Mesothelial cell of epicardium (in vitro differentiated cells): ENCODE measurements at regions not wholly inside any gene's neighbourhood (a gene's known extent, or its start where the extent isn't known, plus 50 kb on each side); places are given as distances from the start of the nearest gene placed in this dataset.

Source experiments
- DNase-seq, 2 experiments: peaks; one replicate each; pipeline ENCODE4 v3.0.0; 2021; ENCODE audit warnings: low spot score in 2 of 2; ENCODE audit not compliant: unreplicated experiment in 2 of 2
- H3K27ac Mint-ChIP-seq: 2 replicates; pipeline ENCODE4 v1.8.0; 2021; ENCODE audit warnings: mixed read lengths
- H3K27me3 Mint-ChIP-seq: 2 replicates; pipeline ENCODE4 v1.8.0; 2021; ENCODE audit warnings: low read depth, mixed read lengths
- H3K36me3 Mint-ChIP-seq: 2 replicates; pipeline ENCODE4 v1.8.0; 2021; ENCODE audit warnings: mixed read lengths
- H3K4me1 Mint-ChIP-seq: 2 replicates; pipeline ENCODE4 v1.8.0; 2021; ENCODE audit warnings: mixed read lengths
- H3K4me3 Mint-ChIP-seq: 2 replicates; pipeline ENCODE4 v1.8.0; 2021; ENCODE audit warnings: mild to moderate bottlenecking, moderate library complexity, mixed read lengths
- H3K9me3 Mint-ChIP-seq: 2 replicates; pipeline ENCODE4 v1.8.0; 2021; ENCODE audit warnings: mixed read lengths
- CTCF ChIP-seq: fragments of 200-600 bp; sonication (generic); IDR thresholded peaks from one replicate; pipeline ENCODE4 v1.5.0; 2021; ENCODE audit warnings: antibody characterized with exemption; ENCODE audit not compliant: unreplicated experiment

- Mint-ChIP-seq H3K4me1 (no peaks in the 10 kb centered on the region), H3K27ac (no peak overlapping the region), H3K36me3 (no peaks in the 10 kb centered on the region), H3K27me3 (no peaks in the 10 kb centered on the region), H3K4me3 (no peak overlapping the region), H3K9me3 (peaks cover 6% of the 10 kb centered on the region)
- TF ChIP-seq CTCF = no peak
- DNase-seq = no peak
These were observed 1387.0 kb upstream of the ADGRB3 start for GRCh38 chr6:67248077-67248476.

- Mint-ChIP-seq H3K36me3 (no peaks in the 10 kb centered on the region), H3K9me3 (no peaks in the 10 kb centered on the region), H3K27me3 (no peaks in the 10 kb centered on the region), H3K4me3 (no peak overlapping the region), H3K27ac (no peak overlapping the region), H3K4me1 (no peaks in the 10 kb centered on the region)
- no peak for TF ChIP-seq CTCF
- no peak for DNase-seq
These were observed 1391.0 kb upstream of the ADGRB3 start for GRCh38 chr6:67244037-67244436.

GRCh38 chr6:67237277-67237676 is 1397.8 kb upstream of the ADGRB3 start:
- Mint-ChIP-seq H3K36me3 (no peaks in the 10 kb centered on the region), H3K4me3 (no peak overlapping the region), H3K4me1 (no peaks in the 10 kb centered on the region), H3K27ac (no peak overlapping the region), H3K9me3 (no peaks in the 10 kb centered on the region), H3K27me3 (no peaks in the 10 kb centered on the region)
- TF ChIP-seq CTCF = no peak
- DNase-seq = no peak

GRCh38 chr6:67231092-67231491 is 1404.0 kb upstream of the ADGRB3 start:
- Mint-ChIP-seq H3K27me3 (peaks cover 2% of the 10 kb centered on the region), H3K27ac (no peak overlapping the region), H3K4me3 (no peak overlapping the region), H3K9me3 (peaks cover 4% of the 10 kb centered on the region), H3K4me1 (no peaks in the 10 kb centered on the region), H3K36me3 (no peaks in the 10 kb centered on the region)
- no peak for DNase-seq
- TF ChIP-seq CTCF = no peak

GRCh38 chr6:67224989-67225388 is 1410.1 kb upstream of the ADGRB3 start:
- Mint-ChIP-seq H3K27ac (no peak overlapping the region), H3K4me3 (no peak overlapping the region)

More at GRCh38 chr6:67224989-67225388, 1410.1 kb upstream of the ADGRB3 start:
- DNase-seq = no peak
- TF ChIP-seq CTCF = no peak
- H3K27me3 Mint-ChIP-seq = peaks cover 7% of the 10 kb centered on the region
- H3K36me3 Mint-ChIP-seq = no peaks in the 10 kb centered on the region
- H3K4me1 Mint-ChIP-seq = no peaks in the 10 kb centered on the region
- peaks cover 4% of the 10 kb centered on the region for H3K9me3 Mint-ChIP-seq
